ENCODE measurements at regions not wholly inside any gene's neighbourhood (a gene's known extent, or its start where the extent isn't known, plus 50 kb on each side); places are given as distances from the start of the nearest gene placed in this dataset.
"Not testable (repeated sequence)": the region's sequence is repeated elsewhere in the genome, so short reads cannot be mapped to it uniquely, and the experiment has no call there.

DNA sequence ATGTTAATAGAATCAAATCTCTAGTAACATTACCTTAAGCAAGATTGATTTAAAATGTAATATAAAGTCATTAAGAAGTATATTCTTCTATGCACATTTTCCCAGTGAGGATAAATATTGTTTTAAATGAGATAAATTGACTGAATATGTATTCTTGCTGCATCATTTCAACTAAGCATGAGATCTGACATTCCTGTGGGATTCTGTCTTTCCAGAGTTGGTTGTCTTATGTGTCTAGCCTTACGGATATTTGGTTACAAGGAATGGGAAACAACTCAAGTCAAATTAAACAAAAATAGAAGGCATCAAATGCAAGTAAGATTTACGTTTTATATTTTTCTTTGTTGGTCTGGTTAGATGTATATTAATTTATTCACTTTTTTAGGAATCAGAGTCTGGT lies 287.5 kb downstream of the PTGER3 start:
- DNase-seq = no peak

DNA sequence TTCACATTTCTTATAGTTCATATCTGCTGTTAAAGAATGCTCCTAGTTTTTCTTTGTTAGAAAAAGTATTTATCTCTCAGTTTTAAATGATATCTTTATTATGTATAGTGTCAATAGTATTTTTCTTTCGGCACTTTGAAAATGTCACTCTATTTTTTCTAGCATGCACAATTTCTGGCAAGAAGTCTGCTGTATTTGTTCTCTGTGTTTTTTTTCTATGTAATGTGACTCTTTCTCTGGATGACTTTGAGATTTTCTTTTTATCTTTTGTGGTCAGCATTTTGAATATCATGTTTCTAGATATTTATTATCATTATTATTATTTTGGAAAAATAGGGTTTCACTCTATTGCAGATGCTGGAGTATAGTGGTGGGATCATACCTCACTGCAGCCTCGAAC lies 285.2 kb downstream of the PTGER3 start:
- no peak for DNase-seq

DNA sequence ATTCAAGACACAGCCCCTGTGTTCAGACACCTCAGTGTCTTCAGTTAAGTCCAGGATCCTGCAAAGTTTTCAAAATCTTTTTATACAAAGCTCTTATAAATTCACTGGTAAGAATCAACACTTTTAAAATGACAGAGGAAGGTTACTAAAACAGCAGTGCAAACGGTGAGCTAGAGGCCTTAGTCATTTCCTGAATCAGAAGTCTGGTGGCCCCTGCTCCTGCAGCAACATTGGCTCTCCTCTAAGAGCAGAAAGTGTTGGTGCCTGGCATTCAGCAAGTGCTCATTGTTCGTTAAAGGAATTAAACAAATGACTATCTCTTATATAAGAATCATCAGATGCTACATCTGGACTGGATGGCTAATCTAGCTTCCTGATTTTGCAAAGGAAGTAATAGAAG lies 282.9 kb downstream of the PTGER3 start:
- no peak for DNase-seq

DNA sequence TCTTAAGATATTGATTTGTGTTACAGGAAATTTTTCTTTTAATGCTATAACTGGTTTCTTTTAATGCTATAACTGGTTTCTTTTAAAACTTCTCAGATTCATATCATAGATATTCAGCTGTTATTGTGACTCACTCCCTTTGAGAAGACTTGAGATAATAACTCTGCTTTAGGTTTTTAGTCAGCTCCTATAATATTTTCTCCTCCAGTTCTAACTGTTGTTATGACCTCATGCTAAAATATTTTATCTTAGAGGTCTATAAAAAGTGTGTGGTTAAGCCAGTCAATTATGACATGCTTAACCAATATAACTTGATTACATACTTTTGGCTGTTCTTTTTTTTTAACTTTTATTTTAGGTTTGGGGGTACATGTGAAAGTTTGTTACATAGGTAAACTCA lies 280.2 kb downstream of the PTGER3 start:
- no peak for DNase-seq

DNA sequence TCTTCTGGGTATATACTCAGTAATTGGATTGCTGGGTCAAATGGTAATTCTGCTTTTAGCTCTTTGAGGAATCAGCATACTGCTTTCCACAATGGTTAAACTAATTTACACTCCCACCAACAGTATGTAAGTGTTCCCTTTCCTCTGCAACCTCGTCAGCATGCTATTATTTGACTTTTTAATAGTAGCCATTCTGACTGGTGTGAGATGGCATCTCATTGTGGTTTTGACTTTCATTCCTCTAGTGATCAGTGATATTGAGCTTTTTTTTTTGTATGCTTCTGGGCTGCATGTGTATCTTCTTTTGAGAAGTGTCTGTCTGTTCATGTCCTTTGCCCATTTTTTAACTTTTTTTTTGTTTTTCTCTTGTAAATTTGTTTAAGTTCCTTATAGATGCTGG lies 279.4 kb downstream of the PTGER3 start:
- no peak for DNase-seq

DNA sequence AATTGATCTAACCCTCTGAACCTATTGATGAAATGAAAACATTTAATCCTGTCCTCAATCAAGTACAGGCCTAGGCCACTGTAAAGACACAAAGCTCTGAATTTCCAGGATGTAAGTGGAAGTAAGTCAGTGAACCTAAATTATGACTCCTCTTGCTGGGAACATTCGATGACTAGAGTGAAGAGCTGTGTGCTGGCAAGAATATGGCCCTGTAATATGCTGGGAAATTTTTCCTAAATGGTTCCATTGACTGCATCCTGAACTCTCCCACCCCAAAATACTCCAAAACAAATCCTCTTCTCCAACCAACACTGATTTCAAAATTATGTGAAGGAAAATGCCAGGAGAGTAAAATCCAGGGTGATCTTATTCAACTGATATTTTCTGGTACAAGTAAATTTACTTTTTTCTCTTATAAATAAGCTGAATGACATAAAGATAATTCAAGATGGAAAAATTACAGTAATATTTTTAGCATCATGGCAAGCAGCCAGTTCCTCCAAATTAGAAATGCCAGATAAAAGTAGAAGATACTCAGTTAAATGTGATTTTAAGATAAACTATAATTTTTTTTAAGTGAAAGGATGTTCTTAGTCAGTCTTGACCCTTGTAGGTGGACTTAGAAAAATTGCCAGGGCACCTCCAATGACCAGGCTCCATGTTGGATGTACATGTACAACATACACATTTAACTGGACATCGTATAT lies 269.4 kb downstream of the PTGER3 start:
- no peak for DNase-seq

DNA sequence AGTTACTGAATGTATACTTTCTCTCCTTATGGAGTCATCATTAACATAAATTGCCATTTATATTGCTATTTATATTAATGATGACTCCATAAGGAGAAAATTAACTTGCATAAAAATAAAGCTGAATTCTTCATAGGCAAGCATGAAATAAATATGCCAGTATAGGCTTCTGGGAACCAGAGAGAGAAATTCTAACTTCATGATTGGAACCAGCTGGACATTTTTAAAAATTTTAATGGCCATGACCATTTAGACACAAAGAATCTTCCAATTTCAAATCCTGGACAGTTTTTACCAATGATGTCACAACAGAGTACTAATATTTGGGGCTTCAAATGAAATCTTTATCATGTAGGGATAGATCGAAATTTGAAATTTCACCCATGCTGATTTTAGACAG lies 268.7 kb downstream of the PTGER3 start:
- DNase-seq = no peak

DNA sequence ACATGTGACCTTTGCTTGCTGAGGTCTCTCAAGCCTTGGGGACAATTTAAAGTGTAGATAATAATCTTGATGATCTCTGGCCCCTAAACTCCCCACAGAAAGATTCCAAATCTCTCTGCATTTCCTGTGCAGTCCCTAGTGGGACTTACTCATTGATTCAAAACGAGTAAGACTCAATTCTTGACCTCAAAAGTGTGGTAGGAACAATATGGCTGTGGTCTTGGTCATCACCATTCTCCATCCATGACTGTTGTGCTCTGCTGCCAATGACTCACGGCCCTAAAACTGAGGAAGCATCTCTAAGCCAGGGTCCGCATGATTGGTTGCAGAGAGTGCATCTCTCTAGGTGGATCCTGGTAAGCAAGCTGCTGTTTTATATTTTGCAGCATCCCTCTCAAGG lies 268.0 kb downstream of the PTGER3 start:
- no peak for DNase-seq

DNA sequence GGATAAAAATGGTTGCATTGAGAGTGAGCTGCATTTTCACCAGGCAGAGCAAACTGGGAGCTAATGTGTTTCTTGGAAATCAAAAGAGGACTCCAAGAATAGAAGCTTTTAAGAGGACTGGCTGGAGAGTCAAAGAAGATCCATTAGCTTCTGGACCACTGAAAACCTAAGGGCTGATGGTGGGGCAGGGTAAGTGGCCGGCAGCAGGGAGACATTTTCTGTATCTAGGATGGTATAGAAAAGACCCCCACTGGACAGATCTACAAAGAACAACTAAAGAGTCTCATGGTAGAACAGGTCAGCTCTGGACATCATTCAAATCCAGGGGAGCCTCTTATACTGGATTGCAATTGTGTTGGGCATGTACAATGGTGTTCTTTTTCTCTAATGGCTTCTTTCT lies 262.3 kb downstream of the PTGER3 start:
- no peak for DNase-seq

DNA sequence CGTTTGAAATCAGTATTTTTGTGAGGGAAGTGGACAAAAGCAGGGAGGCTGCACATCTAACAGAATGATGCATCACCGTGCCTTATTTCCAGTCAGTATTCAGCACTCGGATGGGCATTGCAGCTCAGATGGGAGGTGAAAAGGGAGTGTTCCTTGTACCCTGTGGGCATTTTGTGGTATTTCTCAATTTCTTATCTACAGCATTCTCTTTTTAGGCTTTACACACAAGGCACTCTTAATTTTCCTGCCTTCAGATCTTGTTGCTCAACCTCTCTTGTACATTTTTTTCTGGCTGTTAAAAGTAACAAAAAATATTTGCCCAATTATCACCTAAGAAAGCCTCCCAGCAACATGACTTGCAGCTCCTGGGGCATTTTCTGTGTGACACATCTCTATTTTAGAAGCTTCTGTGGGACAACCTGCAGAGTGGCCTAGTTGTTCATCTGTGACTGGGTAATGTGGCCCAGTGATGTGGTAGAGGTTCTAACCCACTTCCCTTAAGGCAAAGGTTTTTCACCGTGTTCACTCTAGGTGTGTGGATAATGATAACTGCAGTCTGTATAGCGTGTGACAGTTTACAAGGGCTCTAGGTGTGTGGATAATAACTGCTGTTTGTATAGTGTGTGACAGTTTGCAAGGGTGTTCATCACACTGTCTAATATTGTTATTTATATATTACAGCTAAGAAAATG lies 257.2 kb downstream of the PTGER3 start:
- no peak for DNase-seq

DNA sequence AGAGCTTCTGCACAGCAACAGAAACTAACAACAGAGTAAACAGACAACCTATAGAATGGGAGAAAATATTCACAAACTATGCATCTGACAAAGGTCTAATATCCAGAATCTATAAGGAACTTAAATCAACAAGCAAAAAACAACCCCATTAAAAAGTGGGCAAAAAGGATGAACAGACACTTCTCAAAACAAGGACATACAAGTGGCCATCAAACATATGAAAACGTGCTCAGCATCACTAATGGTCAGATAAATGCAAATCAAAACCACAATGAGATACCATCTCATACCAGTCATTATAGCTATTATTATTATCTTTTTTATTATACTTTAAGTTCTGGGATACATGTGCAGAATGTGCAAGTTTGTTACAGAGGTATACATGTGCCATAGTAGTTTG lies 252.6 kb downstream of the PTGER3 start:
- not testable (repeated sequence) for DNase-seq

DNA sequence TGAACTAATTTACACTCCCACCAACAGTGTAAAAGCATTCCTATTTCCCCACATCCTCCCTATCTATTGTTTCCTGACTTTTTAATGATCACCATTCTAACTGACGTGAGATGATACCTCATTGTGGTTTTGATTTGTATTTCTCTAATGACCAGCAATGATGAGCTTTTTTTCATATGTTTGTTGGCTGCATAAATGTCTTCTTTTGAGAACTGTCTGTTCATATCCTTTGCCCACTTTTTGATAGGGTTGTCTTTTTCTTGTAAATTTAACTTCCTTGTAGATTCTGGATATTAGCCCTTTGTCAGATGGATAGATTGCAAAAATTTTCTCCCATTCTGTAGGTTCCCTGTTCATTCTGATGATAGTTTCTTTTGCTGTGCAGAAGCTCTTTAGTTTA lies 251.3 kb downstream of the PTGER3 start:
- DNase-seq = not testable (repeated sequence)

DNA sequence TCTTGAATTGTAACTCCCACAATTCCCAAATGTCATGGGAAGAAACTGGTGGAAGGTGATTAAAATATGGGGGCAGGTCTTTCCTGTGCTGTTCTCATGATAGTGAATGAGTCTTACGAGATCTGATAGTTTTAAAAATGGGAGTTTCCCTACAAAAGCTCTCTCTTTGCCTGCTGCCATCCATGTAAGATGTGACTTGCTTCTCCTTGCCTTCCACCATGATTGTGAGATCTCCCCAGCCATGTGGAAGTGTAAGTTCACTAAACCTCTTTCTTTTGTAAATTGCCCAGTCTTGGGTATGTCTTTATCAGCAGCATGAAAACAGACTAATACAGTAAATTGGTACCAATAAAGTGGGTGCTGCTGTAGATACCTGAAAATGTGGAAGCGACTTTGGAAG lies 245.0 kb downstream of the PTGER3 start:
- not testable (repeated sequence) for DNase-seq

DNA sequence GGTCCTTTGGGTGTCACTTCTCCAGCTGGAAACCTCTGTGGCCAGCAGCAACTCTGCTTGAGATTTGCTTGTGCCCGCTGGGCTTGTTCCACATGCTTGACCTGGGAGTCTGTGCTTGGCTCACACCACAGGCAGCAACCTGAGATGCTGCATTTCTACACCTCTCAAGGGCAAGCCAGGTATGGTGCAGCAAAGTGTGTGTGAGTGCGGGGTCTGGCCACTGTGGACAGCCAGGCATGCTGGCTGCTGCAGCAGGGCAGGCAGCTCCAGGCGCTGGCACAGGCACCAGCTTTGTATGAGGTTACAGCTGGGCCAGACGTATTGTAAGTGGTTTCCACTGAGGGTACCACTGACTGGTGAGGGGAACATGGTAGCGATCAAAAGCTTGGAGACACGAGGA lies 242.0 kb downstream of the PTGER3 start:
- no peak for DNase-seq

DNA sequence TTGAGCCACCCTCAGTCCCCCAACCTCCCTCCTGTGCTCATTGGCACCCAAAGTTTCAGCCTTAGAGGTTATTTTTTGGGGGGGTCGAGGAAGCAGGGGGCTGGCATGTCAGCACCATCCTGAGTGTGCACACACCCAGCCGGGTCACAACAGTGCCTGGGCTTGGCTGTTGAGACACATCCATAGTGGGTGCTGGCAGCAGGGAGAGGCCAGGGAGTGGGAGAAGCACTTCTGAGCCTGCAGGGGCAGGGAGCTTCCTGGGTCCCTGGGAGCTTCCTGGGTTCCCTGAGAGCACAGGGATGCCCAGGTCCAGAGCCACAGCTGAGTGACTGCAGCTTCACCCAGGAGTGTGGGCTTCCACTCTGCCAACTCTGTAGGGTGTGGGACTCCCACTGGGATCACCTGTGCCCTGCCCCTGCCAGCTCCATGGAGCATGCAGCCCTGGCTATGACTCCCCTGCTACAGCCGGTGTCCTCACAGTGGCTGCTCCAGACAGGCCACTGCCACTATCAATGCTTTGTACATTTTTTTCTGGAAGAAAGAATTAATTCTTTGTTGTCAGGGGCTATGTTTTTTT lies 240.4 kb downstream of the PTGER3 start:
- DNase-seq = no peak

DNA sequence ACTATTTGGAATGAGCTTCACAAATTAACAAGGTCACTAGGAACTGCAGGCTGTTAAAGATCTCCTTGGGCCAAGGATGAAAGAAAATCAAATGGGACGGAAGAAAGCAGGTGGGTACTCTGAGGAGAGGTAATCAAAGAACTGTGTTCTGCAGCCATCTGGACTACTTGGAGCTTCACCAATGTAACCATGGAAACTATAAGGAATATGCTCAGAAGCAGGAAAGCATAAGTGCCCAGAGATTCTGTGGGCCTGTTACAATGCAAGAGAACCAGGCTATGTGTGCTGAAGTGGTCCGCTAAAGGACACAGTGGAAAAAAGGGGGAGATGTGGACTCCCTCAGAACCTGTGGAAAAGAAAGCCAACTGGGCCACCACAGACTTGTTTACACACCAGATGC lies 238.5 kb downstream of the PTGER3 start:
- DNase-seq = no peak

DNA sequence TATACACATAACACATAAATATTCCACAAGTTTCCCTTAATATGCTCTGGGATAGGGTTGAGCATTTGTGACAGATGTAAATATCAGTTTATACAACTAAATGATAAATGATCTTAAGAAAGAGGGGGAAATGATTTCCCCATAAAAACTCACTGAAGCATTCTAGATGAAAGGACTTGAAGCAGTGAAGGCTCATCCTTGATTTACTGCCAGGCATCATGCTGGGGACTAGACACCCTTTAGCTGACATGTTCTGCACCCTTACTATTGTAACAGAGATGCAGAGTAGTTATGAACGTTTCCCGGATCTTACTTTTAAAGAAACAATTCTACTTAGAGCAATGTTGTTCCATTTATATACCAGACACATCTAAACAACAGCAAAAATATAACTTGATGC lies 235.8 kb downstream of the PTGER3 start:
- no peak for DNase-seq

DNA sequence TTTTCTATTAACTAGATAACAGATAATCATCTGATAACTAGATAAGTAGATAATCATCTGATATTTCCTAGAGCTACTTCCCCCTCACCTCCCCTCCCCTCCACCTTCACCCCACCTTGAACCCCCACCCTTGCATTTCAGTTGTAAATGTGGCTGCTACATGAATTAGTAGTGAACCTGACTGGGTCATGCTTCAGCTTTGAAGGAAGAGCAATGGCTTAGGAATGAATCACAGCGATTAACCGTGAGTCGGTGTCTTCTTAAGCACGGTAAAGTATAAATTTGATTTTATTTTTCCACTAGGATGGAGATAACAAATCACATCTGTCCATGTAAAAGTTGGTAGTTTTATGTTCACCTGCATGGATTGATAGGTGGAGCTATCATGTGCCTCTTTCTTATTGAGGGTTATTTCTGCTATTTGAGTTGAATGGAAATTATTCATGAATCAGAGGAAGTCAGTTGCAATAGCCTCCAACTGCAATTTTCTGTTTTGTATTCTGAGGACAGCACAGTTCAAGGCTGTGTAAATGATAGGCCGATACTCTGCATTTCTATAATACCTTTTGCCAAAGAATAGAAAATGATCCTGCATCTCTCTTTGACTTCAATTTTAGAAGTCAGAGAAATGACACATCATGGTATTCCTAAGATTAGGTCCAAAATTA lies 235.0 kb downstream of the PTGER3 start:
- no peak for DNase-seq

DNA sequence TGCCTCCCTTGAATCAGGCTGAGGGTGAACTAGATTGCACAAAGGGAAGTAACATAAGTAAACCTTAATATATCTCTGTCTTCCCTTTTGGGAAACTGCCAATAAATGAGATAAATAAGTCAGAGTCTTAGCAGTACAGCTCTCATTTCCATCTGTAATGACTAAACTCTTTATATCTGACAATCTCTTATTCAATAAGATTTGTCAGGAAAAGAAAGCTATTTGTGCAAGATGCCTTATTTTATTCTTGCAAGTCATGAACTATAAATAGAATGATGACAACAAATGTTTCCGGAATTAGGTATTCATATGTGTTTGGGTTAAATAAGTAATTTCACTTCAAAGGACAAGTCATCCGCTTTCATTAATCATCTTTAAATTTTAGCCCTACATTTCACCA lies 229.2 kb downstream of the PTGER3 start:
- DNase-seq = no peak

DNA sequence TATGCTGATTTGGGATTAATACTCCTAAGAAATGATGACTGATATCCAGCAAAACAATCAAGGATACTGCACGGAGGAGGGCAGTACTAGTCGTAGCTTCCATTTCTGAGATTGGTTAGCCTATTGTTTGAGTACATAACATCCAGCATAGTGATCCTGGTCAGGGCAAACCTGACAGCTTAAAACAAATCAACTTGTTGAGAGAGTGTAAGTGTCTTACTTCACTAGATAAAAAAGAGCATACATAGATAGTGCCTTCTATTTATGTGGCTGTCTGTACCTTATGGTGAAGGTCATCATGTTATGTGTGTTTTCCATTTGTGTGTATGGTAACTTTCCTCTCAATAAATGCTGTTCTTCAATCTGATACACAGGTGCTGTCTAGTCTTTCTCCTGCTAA lies 228.4 kb downstream of the PTGER3 start:
- DNase-seq = no peak

DNA sequence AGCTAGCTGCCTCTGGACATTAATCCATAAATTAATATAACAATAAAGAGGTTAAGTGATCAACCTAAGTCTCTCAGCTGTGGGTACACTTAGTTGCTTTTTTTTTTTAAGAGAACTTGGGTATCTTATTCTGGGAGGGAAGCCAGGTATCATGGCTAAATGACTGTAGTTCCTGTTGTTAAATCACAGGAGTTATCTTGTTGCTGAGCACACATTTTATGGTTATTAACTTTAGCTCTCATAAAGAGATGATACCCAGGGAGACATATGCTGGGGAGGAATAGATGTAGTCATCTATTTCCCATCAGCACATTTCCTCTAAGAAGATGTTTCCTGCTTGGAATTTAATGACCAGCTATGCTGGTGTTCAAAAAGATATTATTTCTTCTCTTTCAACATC lies 227.8 kb downstream of the PTGER3 start:
- DNase-seq = no peak

DNA sequence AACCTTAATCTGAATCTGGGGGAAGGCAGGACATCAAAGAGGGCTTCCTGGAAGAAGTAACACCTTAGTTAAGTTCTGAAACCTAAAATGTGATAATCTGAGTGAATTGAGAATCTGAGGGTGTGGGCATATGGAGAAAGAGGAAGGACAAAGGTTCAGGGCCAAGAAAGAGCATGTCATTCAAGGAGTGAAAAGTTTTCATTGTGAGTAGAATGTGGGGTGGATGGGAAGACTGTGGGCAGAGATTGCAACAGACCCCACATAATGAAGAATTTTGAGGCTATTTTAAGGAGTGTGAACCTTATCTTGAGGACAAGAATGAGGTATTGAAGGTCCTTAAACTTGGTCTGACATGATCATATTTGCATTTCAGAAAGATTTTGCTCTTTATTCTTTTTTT lies 227.2 kb downstream of the PTGER3 start:
- DNase-seq = no peak

DNA sequence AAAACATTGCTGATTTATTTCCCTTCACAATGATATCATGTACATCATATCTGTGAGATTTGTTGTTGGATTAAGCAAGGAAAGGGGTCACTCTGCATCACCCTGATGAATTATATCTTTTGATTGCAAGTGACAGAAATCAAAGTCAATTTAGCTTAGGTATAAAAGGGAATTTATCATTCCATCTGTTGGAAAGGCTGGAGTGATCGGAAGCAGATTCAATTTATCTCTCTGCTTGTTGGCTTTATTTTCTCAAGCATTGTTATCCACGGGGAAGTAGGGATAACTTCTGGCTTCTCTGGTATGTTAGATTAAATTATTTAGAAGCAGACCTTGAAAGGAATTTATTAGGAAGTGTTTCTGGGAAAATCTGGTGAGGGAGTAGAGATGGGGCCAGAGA lies 226.6 kb downstream of the PTGER3 start:
- DNase-seq = no peak

DNA sequence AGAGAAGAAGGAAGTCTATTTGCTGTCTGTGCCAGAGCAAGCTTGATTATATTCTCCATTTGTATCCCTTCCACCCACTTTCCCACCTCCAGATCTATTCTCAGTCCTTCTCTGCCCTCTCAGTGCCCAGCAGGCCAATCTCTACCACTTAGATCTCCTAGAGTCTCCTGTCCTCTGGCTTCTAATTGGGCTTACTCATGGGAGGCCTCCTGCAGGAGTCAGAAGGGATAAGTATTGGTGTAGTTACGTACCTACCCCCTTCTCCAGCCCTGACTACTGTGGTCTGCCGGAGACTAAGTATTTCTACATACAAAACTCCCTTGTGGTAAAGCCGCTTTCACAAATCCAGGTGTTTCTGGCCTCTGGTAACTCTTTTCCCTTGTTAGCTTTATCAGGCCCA lies 221.2 kb downstream of the PTGER3 start:
- no peak for DNase-seq

Data from stimulated activated CD4-positive, alpha-beta T cell treated with anti-CD3 and anti-CD28 coated beads, Interleukin-12 subunit alpha, Interleukin-12 subunit beta, amount 100 ng/mL, for 4 hours (primary cell).